SK-N-MC (cell line): ENCODE measurements at regions not wholly inside any gene's neighbourhood (a gene's known extent, or its start where the extent isn't known, plus 50 kb on each side); places are given as distances from the start of the nearest gene placed in this dataset.

Experiments used
- DNase-seq: peaks from one replicate; pipeline ENCODE4 v3.0.0-alpha.2; 2011; ENCODE audit warnings: low read depth, low spot score
- H3K27ac ChIP-seq: fragments of 200-600 bp; sonication (generic); 2 replicates; pipeline ENCODE4 v1.5.1; 2016; ENCODE audit warnings: mixed run types
- H3K36me3 ChIP-seq: fragments of 200-600 bp; sonication (generic); 2 replicates; pipeline ENCODE4 v1.6.1; 2017; ENCODE audit warnings: antibody characterized with exemption, low read length, mixed read lengths; ENCODE audit not compliant: insufficient read depth
- H3K4me3 ChIP-seq: fragments of 200-600 bp; sonication (generic); 2 replicates; pipeline ENCODE4 v1.5.1; 2016
- H3K9ac ChIP-seq: fragments of 200-600 bp; sonication (generic); 2 replicates; pipeline ENCODE4 v1.8.0; 2017; ENCODE audit warnings: mixed run types, mixed read lengths; ENCODE audit not compliant: insufficient read length
- H3K9me3 ChIP-seq: fragments of 200-600 bp; sonication (generic); 2 replicates; pipeline ENCODE4 v1.6.1; 2017; ENCODE audit warnings: low read depth, mild to moderate bottlenecking, antibody characterized with exemption, low read length, moderate library complexity, mixed read lengths
- EZH2 ChIP-seq: fragments of 200-600 bp; sonication (generic); IDR thresholded peaks from one replicate; pipeline ENCODE4 v1.6.1; 2017; ENCODE audit warnings: antibody characterized with exemption
- FOXP2 ChIP-seq: optimal IDR thresholded peaks from 2 replicates; pipeline ENCODE3; 2011; ENCODE audit warnings: mild to moderate bottlenecking, moderate library complexity; ENCODE audit not compliant: insufficient read depth; ENCODE audit errors: extremely low read length, control extremely low read depth
- POLR2AphosphoS5 ChIP-seq: IDR thresholded peaks from 2 replicates; pipeline ENCODE4 v1.6.1; 2012; ENCODE audit warnings: mild to moderate bottlenecking, low read depth, low read length, borderline replicate concordance

DNA sequence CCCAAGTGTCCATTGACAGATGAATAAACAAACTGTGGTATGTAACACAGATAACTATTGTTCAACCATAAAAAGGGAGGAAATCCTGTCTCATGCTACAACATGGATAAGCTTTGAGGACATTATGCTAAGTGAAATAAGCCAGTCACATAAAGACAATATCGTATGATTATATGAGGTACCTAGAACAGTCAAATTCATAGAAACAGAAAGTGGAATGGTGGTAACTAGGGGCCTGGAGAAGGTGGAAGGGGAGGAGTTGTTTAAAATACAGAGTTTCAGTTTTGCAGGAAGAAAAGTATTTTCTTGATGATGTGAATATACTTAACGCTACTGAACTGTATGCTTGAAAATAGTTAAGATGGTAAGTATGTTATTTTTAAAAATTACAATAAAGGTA lies 304.6 kb upstream of the CXCR4 start:
- Histone ChIP-seq H3K27ac (no peak overlapping the region), H3K9ac (no peak overlapping the region), H3K36me3 (no peaks in the 10 kb centered on the region), H3K9me3 (no peaks in the 10 kb centered on the region), H3K4me3 (no peak overlapping the region)
- no peak for DNase-seq
- TF ChIP-seq EZH2 (no peak), FOXP2 (no peak), POLR2AphosphoS5 (no peak)

DNA sequence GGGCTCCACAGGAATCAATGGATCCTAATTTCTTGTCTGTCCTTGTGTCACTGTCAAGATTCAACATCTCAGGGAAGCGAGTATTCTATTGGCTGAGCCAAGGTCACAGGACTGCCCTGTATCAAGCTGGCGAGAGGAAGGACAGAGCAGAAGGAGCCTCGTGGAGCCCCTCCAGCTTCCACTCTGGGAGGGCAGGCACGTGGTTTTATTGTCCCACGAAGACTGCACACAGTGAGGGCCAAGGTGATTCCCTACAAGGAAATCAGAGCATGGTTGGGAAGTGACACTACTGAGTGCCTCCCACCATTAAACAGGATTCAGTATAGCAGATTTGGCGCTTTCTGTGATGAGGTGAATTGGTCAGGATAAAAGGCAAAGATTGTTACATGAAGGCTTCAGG lies 302.4 kb upstream of the CXCR4 start:
- Histone ChIP-seq H3K27ac (no peak overlapping the region), H3K4me3 (no peak overlapping the region), H3K9me3 (no peaks in the 10 kb centered on the region), H3K36me3 (no peaks in the 10 kb centered on the region), H3K9ac (no peak overlapping the region)
- TF ChIP-seq FOXP2 = no peak
- TF ChIP-seq POLR2AphosphoS5 = no peak
- no peak for TF ChIP-seq EZH2
- no peak for DNase-seq

DNA sequence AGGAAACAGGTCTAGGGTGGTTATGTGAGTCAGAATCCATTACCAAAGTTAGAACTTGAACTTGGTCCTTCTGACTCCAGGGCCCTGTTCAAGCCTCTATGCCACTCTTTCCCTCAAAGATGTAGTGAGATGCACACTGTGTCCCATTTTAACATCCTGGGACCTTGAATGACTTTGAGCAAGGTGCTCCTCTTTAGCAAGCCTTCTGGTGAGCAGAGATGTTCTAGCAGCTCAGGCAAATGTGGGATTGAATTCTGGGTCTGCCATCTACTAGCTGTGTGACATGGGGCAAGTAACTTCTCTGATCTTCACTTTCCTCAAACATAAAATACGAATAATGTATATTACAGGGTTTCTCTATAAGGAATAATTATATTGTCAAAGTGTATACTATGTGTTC lies 294.0 kb upstream of the CXCR4 start:
- H3K9ac ChIP-seq = no peak overlapping the region
- H3K36me3 ChIP-seq = no peaks in the 10 kb centered on the region
- H3K4me3 ChIP-seq = no peak overlapping the region
- TF ChIP-seq EZH2 = no peak
- no peak for TF ChIP-seq POLR2AphosphoS5
- TF ChIP-seq FOXP2 = no peak
- no peaks in the 10 kb centered on the region for H3K9me3 ChIP-seq
- no peak overlapping the region for H3K27ac ChIP-seq
- DNase-seq = no peak

DNA sequence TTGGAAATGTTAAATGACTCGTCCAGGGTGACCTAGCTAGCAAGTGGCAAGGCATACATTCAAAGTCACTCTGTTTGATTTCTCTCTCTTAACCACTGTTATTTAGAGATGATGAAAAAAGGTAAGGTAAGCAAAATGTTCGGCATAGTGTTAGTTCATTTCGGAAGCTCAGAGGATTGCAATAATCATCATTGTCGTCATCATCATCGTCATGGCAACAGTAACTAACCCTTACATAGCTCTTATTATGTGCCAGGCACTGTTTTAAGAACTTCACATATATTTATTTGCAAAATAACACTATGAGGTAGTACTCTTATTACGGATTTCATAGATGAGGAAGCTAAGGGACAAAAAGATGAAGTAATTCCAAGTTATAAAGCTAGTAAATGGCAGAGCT lies 292.7 kb upstream of the CXCR4 start:
- TF ChIP-seq POLR2AphosphoS5 (no peak), FOXP2 (no peak), EZH2 (no peak)
- Histone ChIP-seq H3K36me3 (no peaks in the 10 kb centered on the region), H3K4me3 (no peak overlapping the region), H3K9ac (no peak overlapping the region), H3K9me3 (no peaks in the 10 kb centered on the region), H3K27ac (no peak overlapping the region)
- no peak for DNase-seq

DNA sequence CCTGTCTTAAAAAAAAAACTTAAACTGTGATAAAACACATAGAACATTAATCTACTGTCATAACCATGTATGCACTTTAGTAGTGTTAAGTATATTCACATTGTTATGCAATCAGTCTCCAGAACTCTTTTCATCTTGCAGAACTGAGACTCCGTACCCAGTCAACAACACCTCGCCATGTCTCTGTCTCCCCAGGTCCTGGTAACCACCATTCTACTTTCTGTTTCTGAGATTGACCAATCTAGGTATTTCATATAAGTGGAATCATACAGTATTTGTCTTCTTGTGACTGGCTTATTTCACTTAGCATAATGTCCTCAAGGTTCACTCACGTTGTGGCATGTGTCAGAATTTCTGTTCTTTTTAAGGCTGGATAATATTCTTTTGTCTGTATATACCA lies 290.8 kb upstream of the CXCR4 start:
- no peak overlapping the region for H3K27ac ChIP-seq

DNA sequence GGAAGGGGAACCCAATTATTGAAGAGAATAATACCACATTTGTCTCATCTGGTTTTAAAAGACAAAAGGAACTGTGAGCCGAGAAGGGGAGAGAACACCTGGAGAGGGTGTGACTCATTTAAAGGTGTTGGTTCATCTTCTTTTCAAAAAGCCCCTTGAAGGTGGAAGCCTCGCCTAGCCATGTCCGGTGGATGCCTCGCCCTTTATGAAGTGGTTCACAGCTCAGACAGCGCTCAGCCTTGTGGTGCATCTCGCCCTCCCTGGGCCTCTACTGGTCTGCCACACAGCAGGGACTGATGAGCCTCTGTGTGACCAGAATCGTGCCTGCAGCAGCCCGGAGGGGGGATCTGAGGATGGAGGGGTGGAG lies 290.0 kb upstream of the CXCR4 start:
- no peak overlapping the region for H3K4me3 ChIP-seq

More for the DNA sequence above, 290.8 kb upstream of the CXCR4 start:
- TF ChIP-seq FOXP2 (no peak), EZH2 (no peak), POLR2AphosphoS5 (no peak)
- no peaks in the 10 kb centered on the region for H3K9me3 ChIP-seq
- no peak for DNase-seq
- no peak overlapping the region for H3K9ac ChIP-seq
- no peak overlapping the region for H3K4me3 ChIP-seq
- no peaks in the 10 kb centered on the region for H3K36me3 ChIP-seq

DNA sequence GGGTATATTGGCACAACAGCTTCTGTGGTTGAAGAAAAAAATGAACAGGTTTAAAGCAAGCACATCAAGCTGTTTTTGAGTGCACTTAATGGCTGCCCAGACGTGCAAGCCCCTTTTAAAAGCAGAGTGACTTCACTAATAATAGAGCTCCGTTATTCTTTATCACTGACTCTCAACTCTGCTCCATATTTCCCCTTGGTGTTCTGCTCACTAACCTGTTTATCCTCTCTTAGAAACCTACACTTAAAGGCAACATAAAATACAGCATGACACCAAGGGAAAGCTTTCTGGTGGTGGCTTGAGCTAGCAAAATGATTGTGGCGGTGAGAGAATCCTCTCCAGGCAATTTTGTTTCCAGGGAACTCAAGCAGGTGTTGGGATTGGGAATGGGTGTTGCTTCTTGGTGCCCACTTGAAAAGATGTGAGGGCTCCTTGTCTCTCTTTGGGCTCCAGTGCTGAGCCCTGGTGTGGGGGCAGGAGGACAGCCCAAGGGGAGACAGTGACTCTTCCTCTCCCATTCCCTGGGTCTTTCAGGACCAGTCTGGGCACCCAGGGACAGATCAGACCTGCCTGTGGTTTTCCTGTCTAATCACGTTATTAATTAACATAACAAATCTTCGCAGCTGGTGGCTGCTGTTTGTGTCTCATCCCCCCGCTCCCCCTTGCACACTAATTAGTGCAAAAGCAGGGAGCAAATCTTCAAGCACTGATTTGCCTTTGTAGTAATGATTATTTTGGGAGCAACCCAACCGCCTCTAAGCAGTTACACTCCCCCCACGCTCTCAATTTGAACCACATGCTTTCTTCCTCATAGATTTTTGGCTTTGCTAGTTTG lies 289.4 kb upstream of the CXCR4 start:
- TF ChIP-seq FOXP2 = no peak
- no peak for TF ChIP-seq EZH2
- no peak for TF ChIP-seq POLR2AphosphoS5

More for the DNA sequence above, 290.0 kb upstream of the CXCR4 start:
- Histone ChIP-seq H3K9ac (no peak overlapping the region), H3K36me3 (no peaks in the 10 kb centered on the region), H3K9me3 (no peaks in the 10 kb centered on the region), H3K27ac (no peak overlapping the region)
- TF ChIP-seq POLR2AphosphoS5 (no peak), FOXP2 (no peak), EZH2 (no peak)
- no peak for DNase-seq

DNA sequence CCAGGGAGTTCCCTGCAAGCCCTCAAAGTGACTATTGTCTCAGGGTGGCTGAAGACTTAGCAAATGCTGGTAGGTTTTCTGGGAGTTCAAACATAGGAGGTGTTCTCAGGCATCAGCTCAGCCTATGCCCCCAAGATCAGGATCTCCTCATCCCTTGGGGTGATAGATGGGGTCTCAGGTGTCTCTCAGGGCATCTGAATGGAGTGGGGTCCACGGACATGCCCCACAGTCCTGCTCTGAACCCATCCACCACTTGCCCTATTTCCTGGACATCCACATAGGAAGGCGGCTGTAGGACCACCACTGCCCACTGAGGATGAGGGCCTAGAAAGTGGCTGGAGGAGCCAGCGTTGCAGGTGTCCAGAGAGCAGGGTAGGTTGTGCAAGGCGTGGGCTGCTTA lies 287.0 kb upstream of the CXCR4 start:
- Histone ChIP-seq H3K36me3 (no peaks in the 10 kb centered on the region), H3K27ac (no peak overlapping the region), H3K9me3 (no peaks in the 10 kb centered on the region), H3K4me3 (no peak overlapping the region), H3K9ac (no peak overlapping the region)
- no peak for TF ChIP-seq EZH2
- TF ChIP-seq FOXP2 = no peak
- no peak for TF ChIP-seq POLR2AphosphoS5
- no peak for DNase-seq

More for the DNA sequence above, 289.4 kb upstream of the CXCR4 start:
- H3K27ac ChIP-seq = no peak overlapping the region
- no peaks in the 10 kb centered on the region for H3K9me3 ChIP-seq
- H3K9ac ChIP-seq = no peak overlapping the region
- no peaks in the 10 kb centered on the region for H3K36me3 ChIP-seq
- H3K4me3 ChIP-seq = no peak overlapping the region
- no peak for DNase-seq

DNA sequence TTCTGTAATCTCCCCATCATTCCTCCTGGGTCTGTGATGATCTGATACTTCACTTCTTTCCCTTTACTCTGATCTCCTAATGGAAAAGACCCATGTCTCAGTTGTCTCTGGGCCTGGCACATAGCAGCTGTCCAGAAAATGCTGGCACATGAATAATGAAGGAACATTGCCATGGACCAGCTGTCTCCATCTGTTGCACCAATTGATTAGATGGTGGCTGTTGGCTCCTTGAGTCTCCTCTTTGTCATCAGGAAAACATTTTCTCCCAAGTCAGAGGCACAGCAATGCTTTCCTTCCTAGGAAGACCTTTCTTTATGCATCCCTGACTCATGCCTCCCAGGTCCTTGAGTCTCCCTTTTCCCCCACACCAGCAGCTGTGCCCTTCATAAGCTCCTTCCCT lies 286.2 kb upstream of the CXCR4 start:
- no peak for TF ChIP-seq POLR2AphosphoS5
- no peak for TF ChIP-seq EZH2
- Histone ChIP-seq H3K9me3 (no peaks in the 10 kb centered on the region), H3K9ac (no peak overlapping the region), H3K36me3 (no peaks in the 10 kb centered on the region), H3K27ac (no peak overlapping the region), H3K4me3 (no peak overlapping the region)
- DNase-seq = no peak
